ENCODE measurements at regions not wholly inside any gene's neighbourhood (a gene's known extent, or its start where the extent isn't known, plus 50 kb on each side); places are given as distances from the start of the nearest gene placed in this dataset.

DNA sequence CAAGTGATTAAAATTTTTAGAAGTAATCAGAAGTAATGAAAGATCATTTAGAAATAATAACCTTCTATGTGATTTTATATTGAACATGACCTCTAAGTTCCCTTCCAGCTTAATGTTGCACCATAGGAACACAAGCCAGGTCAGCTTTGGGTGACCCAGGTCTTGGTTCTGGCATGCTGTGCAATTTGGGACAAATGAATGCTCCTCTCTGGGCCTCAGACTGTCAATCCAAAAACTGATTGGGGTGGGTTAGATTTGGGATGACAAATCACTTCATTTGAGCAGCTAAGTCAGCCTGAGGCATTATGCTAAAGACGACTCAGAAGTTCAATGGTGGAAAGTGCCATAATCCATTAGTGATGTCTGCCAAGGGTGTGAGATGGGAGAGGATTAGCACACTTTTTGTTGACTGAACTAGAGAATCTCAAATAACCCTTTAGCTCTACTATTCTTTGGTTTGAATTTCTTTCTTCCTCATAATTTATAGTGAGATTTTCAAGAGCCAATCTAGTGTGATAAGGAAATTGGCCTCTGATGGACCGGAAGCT is 60.7 kb upstream of the BOD1 start:
- Mint-ChIP-seq H3K4me3 (no peak overlapping the region), H3K9me3 (peaks cover 56% of the 10 kb centered on the region), H3K36me3 (peaks cover 54% of the 10 kb centered on the region), H3K4me1 (peaks cover 26% of the 10 kb centered on the region), H3K27ac (no peak overlapping the region), H3K27me3 (ENCODE audit: low read depth) (peaks cover 26% of the 10 kb centered on the region)
- no peak for TF ChIP-seq NFATC4 (CRISPR knock-in tag; IDR thresholded peaks at IDR 0.05)
- TF ChIP-seq JUN (CRISPR knock-in tag; IDR thresholded peaks at IDR 0.05), result no peak
- TF ChIP-seq, protein P1, sequence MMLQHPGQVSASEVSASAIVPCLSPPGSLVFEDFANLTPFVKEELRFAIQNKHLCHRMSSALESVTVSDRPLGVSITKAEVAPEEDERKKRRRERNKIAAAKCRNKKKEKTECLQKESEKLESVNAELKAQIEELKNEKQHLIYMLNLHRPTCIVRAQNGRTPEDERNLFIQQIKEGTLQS (CRISPR knock-in tag; conservative IDR thresholded peaks at IDR 0.05), result no peak
- TF ChIP-seq ZNF219 (CRISPR knock-in tag; IDR thresholded peaks at IDR 0.05; ENCODE audit: borderline replicate concordance), result no peak
- TF ChIP-seq, protein P2, sequence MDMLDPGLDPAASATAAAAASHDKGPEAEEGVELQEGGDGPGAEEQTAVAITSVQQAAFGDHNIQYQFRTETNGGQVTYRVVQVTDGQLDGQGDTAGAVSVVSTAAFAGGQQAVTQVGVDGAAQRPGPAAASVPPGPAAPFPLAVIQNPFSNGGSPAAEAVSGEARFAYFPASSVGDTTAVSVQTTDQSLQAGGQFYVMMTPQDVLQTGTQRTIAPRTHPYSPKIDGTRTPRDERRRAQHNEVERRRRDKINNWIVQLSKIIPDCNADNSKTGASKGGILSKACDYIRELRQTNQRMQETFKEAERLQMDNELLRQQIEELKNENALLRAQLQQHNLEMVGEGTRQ (CRISPR knock-in tag; IDR thresholded peaks at IDR 0.05), result no peak
- no peak for DNase-seq (ENCODE audit: low spot score)
- ChIA-PET POLR2A (no interaction called here), CTCF (interaction anchor here (1.2 kb wide), 1 partner anchor 47 kb away, joined by 3 read pairs; no protein-coding TSS in a partner anchor)
- ATAC-seq, result no peak

DNA sequence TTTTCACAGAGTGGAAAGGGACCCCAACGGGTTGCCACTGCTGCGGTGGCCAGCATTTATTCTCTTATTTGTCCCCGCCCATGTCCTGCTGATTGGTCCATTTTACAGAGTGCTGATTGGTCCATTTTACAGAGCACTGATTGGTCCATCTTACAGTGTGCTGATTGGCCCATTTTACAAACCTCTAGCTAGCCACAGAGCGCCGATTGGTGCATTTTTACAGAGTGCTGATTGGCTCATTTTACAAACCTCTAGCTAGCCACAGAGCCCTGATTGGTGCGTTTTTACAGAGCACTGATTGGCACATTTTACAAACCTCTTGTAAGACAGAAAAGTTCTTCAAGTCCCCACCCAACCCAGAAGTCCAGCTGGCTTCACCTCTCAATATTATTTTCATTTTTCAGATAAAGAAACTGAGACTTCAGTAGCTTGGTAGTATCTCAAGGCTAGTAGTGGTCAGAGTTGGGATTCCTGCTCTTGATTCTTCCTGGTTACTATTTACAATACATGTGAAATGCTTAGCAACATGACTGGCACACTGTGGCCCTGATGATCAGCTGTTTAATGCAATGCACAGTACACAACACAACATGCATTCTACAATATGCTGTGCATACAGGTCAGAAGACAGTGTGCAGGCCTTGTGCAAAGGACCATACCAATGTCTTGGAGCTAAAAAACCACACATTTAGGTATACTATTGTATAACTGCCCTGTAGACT is 63.6 kb upstream of the BOD1 start:
- no peak for ATAC-seq
- POLR2A ChIA-PET, result no interaction called here
- no peak overlapping the region for H3K4me3 Mint-ChIP-seq
- peaks cover 52% of the 10 kb centered on the region for H3K9me3 Mint-ChIP-seq
- H3K27ac Mint-ChIP-seq, result no peak overlapping the region
- H3K36me3 Mint-ChIP-seq, result peaks cover 45% of the 10 kb centered on the region
- peaks cover 6% of the 10 kb centered on the region for H3K4me1 Mint-ChIP-seq
- H3K27me3 Mint-ChIP-seq (ENCODE audit: low read depth), result peaks cover 16% of the 10 kb centered on the region
- no peak for DNase-seq (ENCODE audit: low spot score)
- TF ChIP-seq NFYB (CRISPR knock-in tag; conservative IDR thresholded peaks at IDR 0.05; ENCODE audit: low read depth) (peak; percentile 58), FOXK1 (CRISPR knock-in tag; IDR thresholded peaks at IDR 0.05) (no peak)
- CTCF ChIA-PET, result no interaction called here

DNA sequence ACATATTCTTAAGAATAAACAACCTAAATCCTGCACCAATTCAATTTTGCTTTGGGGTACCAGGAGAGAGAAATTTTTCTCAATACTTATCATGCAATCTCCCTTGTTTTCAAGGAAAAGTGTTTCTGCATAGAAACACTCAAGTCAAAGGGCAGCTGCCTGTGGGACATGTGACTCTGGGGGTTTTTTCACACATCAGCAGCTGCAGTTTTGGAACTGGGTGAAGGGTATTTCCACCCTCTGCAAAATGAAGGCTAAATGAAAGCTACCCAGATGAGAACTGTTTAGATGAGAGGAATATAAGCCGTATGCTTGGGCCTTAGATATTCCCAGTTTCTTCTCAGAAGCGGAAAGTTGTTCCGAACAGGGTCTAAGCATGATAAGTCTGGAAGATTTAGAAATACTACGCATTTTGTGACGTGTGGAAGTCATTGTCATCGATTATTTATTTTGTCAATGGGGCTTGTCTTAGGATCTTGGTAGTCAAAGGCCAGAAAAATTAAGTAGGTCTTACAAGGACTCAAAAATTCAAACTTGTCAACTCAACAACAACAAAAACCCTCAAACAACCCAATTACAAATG is 64.3 kb upstream of the BOD1 start:
- no peak overlapping the region for H3K4me3 Mint-ChIP-seq
- POLR2A ChIA-PET, result no interaction called here
- CTCF ChIA-PET, result no interaction called here

More for the DNA sequence above, 64.3 kb upstream of the BOD1 start:
- DNase-seq (ENCODE audit: low spot score) (no peak), ATAC-seq (no peak)
- Mint-ChIP-seq H3K4me1 (peaks cover 4% of the 10 kb centered on the region), H3K9me3 (peaks cover 49% of the 10 kb centered on the region), H3K36me3 (peaks cover 42% of the 10 kb centered on the region), H3K27ac (no peak overlapping the region), H3K27me3 (ENCODE audit: low read depth) (peaks cover 10% of the 10 kb centered on the region)
- TF ChIP-seq ZNF423 (CRISPR knock-in tag; IDR thresholded peaks at IDR 0.05), result no peak
- no peak for TF ChIP-seq ZNF396 (CRISPR knock-in tag; IDR thresholded peaks at IDR 0.05; ENCODE audit: borderline replicate concordance)
- TF ChIP-seq, protein P3, sequence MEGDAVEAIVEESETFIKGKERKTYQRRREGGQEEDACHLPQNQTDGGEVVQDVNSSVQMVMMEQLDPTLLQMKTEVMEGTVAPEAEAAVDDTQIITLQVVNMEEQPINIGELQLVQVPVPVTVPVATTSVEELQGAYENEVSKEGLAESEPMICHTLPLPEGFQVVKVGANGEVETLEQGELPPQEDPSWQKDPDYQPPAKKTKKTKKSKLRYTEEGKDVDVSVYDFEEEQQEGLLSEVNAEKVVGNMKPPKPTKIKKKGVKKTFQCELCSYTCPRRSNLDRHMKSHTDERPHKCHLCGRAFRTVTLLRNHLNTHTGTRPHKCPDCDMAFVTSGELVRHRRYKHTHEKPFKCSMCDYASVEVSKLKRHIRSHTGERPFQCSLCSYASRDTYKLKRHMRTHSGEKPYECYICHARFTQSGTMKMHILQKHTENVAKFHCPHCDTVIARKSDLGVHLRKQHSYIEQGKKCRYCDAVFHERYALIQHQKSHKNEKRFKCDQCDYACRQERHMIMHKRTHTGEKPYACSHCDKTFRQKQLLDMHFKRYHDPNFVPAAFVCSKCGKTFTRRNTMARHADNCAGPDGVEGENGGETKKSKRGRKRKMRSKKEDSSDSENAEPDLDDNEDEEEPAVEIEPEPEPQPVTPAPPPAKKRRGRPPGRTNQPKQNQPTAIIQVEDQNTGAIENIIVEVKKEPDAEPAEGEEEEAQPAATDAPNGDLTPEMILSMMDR (IDR thresholded peaks at IDR 0.05), result no peak
- no peak for TF ChIP-seq MYBL2 (CRISPR knock-in tag; IDR thresholded peaks at IDR 0.05)
- TF ChIP-seq, protein P4, sequence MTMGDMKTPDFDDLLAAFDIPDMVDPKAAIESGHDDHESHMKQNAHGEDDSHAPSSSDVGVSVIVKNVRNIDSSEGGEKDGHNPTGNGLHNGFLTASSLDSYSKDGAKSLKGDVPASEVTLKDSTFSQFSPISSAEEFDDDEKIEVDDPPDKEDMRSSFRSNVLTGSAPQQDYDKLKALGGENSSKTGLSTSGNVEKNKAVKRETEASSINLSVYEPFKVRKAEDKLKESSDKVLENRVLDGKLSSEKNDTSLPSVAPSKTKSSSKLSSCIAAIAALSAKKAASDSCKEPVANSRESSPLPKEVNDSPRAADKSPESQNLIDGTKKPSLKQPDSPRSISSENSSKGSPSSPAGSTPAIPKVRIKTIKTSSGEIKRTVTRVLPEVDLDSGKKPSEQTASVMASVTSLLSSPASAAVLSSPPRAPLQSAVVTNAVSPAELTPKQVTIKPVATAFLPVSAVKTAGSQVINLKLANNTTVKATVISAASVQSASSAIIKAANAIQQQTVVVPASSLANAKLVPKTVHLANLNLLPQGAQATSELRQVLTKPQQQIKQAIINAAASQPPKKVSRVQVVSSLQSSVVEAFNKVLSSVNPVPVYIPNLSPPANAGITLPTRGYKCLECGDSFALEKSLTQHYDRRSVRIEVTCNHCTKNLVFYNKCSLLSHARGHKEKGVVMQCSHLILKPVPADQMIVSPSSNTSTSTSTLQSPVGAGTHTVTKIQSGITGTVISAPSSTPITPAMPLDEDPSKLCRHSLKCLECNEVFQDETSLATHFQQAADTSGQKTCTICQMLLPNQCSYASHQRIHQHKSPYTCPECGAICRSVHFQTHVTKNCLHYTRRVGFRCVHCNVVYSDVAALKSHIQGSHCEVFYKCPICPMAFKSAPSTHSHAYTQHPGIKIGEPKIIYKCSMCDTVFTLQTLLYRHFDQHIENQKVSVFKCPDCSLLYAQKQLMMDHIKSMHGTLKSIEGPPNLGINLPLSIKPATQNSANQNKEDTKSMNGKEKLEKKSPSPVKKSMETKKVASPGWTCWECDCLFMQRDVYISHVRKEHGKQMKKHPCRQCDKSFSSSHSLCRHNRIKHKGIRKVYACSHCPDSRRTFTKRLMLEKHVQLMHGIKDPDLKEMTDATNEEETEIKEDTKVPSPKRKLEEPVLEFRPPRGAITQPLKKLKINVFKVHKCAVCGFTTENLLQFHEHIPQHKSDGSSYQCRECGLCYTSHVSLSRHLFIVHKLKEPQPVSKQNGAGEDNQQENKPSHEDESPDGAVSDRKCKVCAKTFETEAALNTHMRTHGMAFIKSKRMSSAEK (CRISPR knock-in tag; IDR thresholded peaks at IDR 0.05; ENCODE audit: borderline replicate concordance), result no peak
- TF ChIP-seq ZNF263 (CRISPR knock-in tag; IDR thresholded peaks at IDR 0.05; ENCODE audit: low read depth), result no peak
- TF ChIP-seq, protein P5, sequence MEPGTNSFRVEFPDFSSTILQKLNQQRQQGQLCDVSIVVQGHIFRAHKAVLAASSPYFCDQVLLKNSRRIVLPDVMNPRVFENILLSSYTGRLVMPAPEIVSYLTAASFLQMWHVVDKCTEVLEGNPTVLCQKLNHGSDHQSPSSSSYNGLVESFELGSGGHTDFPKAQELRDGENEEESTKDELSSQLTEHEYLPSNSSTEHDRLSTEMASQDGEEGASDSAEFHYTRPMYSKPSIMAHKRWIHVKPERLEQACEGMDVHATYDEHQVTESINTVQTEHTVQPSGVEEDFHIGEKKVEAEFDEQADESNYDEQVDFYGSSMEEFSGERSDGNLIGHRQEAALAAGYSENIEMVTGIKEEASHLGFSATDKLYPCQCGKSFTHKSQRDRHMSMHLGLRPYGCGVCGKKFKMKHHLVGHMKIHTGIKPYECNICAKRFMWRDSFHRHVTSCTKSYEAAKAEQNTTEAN (CRISPR knock-in tag; IDR thresholded peaks at IDR 0.05), result no peak
- TF ChIP-seq ZNF416 (CRISPR knock-in tag; IDR thresholded peaks at IDR 0.05), result no peak

All from WTC11 (cell line).